Activated naive CD8-positive, alpha-beta T cell treated with anti-CD3 and anti-CD28 coated beads, Interleukin-2, amount 50 U/mL, for 16 hours (primary cell): ENCODE measurements at regions not wholly inside any gene's neighbourhood (a gene's known extent, or its start where the extent isn't known, plus 50 kb on each side); places are given as distances from the start of the nearest gene placed in this dataset.

ENCODE experiments used
- DNase-seq: peaks from one replicate; pipeline ENCODE4 v3.0.0-alpha.2; 2020; ENCODE audit warnings: low read depth, low spot score

GRCh38 chr14:99077076-99077843, 194.7 kb downstream of the BCL11B start:
- no peak for DNase-seq

- DNase-seq = no peak
Observed at GRCh38 chr14:99077844-99078236, 194.2 kb downstream of the BCL11B start.

GRCh38 chr14:99078426-99078825, 193.6 kb downstream of the BCL11B start:
- DNase-seq = no peak

- no peak for DNase-seq
Observed at GRCh38 chr14:99079061-99079727, 192.8 kb downstream of the BCL11B start.

- DNase-seq = no peak
Observed at GRCh38 chr14:99080306-99080705, 191.7 kb downstream of the BCL11B start.

GRCh38 chr14:99081156-99081765, 190.7 kb downstream of the BCL11B start:
- DNase-seq = no peak

- DNase-seq = no peak
Observed at GRCh38 chr14:99081880-99082279, 190.1 kb downstream of the BCL11B start.

GRCh38 chr14:99093532-99094517, 178.2 kb downstream of the BCL11B start:
- no peak for DNase-seq

GRCh38 chr14:99094901-99095300, 177.1 kb downstream of the BCL11B start:
- DNase-seq = no peak

GRCh38 chr14:99095369-99095768, 176.6 kb downstream of the BCL11B start:
- no peak for DNase-seq

- DNase-seq = no peak
Observed at GRCh38 chr14:99098199-99098598, 173.8 kb downstream of the BCL11B start.

- DNase-seq = no peak
Observed at GRCh38 chr14:99099051-99099787, 172.8 kb downstream of the BCL11B start.

GRCh38 chr14:99100497-99101270, 171.3 kb downstream of the BCL11B start:
- DNase-seq = no peak

GRCh38 chr14:99101855-99102461, 170.0 kb downstream of the BCL11B start:
- no peak for DNase-seq

- no peak for DNase-seq
Observed at GRCh38 chr14:99116741-99117295, 155.2 kb downstream of the BCL11B start.

GRCh38 chr14:99117671-99118045, 154.3 kb downstream of the BCL11B start:
- no peak for DNase-seq

GRCh38 chr14:99118046-99118721, 153.8 kb downstream of the BCL11B start:
- DNase-seq = no peak

GRCh38 chr14:99118946-99119345, 153.1 kb downstream of the BCL11B start:
- DNase-seq = no peak
